T-cell (primary cell): ENCODE measurements at regions not wholly inside any gene's neighbourhood (a gene's known extent, or its start where the extent isn't known, plus 50 kb on each side); places are given as distances from the start of the nearest gene placed in this dataset.

ENCODE experiments used
- ATAC-seq, 4 experiments: fragments of 200-7000 bp in 3 of 4; fragments of 150-1000 bp in 1 of 4; cut with Tn5 transposase; replicated peaks in 1 of 4; 1 replicate in 3 of 4; 2 replicates in 1 of 4; pipeline ENCODE4 v1.10.0; 2021; ENCODE audit warnings: moderate library complexity in 3 of 4, mild to moderate bottlenecking in 2 of 4, moderate number of reproducible peaks in 1 of 4
- CTCF ChIA-PET, 2 donors: fragments of 300-600 bp; sonication (Branson Sonifier 250); formaldehyde crosslinking; loops; one replicate each; lab custom pipeline; 2022; ENCODE audit warnings: antibody characterized with exemption in 2 of 2; lab: Charles Lee
- POLR2A ChIA-PET, 2 donors: fragments of 300-600 bp; sonication (Branson Sonifier 250); formaldehyde crosslinking; loops; one replicate each; lab custom pipeline; 2022; ENCODE audit warnings: antibody characterized with exemption in 2 of 2; lab: Charles Lee
- DNase-seq, 35 experiments: peaks; one replicate each; pipeline versions ENCODE4 v3.0.0 to v3.0.0-alpha.2; 2013 to 2023
- H3K27ac ChIP-seq: one replicate; pipeline ENCODE4 v1.5.1; 2013; ENCODE audit warnings: low read length
- H3K27me3 ChIP-seq, 2 experiments: replicated peaks in 1 of 2; 1 replicate in 1 of 2; 2 replicates in 1 of 2; pipeline versions ENCODE4 v1.6.1 to v1.7.0; 2013; ENCODE audit warnings: low read length in 1 of 2, mixed read lengths in 1 of 2; ENCODE audit not compliant: control insufficient read depth in 2 of 2, insufficient read depth in 2 of 2; ENCODE audit errors: extremely low read depth in 1 of 2
- H3K36me3 ChIP-seq, 2 donors: 1 replicate in 1 of 2; 2 replicates in 1 of 2; pipeline versions ENCODE4 v1.6.1 to v1.7.0; 2013; ENCODE audit warnings: low read length in 1 of 2; ENCODE audit not compliant: control insufficient read depth in 2 of 2, insufficient read depth in 1 of 2; ENCODE audit errors: extremely low read depth in 1 of 2
- H3K4me1 ChIP-seq, 2 experiments: 1 replicate in 1 of 2; 2 replicates in 1 of 2; pipeline versions ENCODE4 v1.6.1 to v1.7.0; 2013; ENCODE audit warnings: low read length in 2 of 2, mixed read lengths in 1 of 2; ENCODE audit not compliant: insufficient read depth in 2 of 2, control insufficient read depth in 1 of 2; ENCODE audit errors: extremely low read depth in 1 of 2
- H3K4me3 ChIP-seq, 2 donors: 1 replicate in 1 of 2; 2 replicates in 1 of 2; pipeline versions ENCODE4 v1.5.1 to v1.7.0; 2013; ENCODE audit warnings: mild to moderate bottlenecking in 2 of 2, low read length in 1 of 2, moderate library complexity in 1 of 2; ENCODE audit not compliant: control insufficient read depth in 1 of 2; ENCODE audit errors: extremely low read depth in 1 of 2
- H3K9me3 ChIP-seq: 2 replicates; pipeline ENCODE4 v1.7.0; 2013
- H3K27ac Mint-ChIP-seq, 2 donors: one replicate each; pipeline ENCODE4 v1.8.0; 2020 to 2021; ENCODE audit warnings: mild to moderate bottlenecking in 2 of 2, mixed read lengths in 2 of 2
- H3K27me3 Mint-ChIP-seq, 2 donors: one replicate each; pipeline ENCODE4 v1.8.0; 2021 to 2022; ENCODE audit warnings: mixed read lengths in 2 of 2
- H3K36me3 Mint-ChIP-seq: one replicate; pipeline ENCODE4 v1.8.0; 2021; ENCODE audit warnings: mixed read lengths
- H3K4me1 Mint-ChIP-seq, 3 donors: one replicate each; pipeline ENCODE4 v1.8.0; 2020 to 2022; ENCODE audit warnings: mixed read lengths in 3 of 3, mild to moderate bottlenecking in 1 of 3
- H3K4me3 Mint-ChIP-seq, 3 donors: one replicate each; pipeline ENCODE4 v1.8.0; 2020 to 2022; ENCODE audit warnings: mild to moderate bottlenecking in 3 of 3, mixed read lengths in 3 of 3, moderate library complexity in 3 of 3
- H3K9me3 Mint-ChIP-seq, 3 donors: one replicate each; pipeline ENCODE4 v1.8.0; 2020 to 2022; ENCODE audit warnings: mixed read lengths in 3 of 3
- WGBS: methylation state at CpG from one replicate; pipeline ENCODE4 v1.1.5; 2013; ENCODE audit warnings: missing lambda C conversion rate; ENCODE audit not compliant: insufficient coverage; 5-methylcytosine and 5-hydroxymethylcytosine counted together

DNA sequence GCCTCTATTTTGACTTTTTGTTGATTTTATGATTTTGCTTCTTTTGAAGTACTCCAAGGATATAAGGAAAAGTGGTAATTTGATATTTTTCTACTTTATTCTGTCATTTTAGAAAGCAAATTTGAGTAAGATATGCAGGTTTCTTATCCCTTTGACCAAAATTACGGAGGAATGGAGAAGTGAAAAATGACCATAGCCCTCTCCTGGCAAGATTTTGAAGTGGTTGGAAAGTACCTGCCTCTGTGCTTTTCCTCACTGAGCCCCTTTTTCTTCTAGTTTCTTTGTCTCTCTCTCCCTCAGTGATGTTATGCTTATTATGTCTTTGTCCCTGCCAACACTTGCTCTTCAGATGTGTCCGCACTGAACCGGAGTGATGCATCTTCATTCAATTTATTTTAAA, 898.1 kb downstream of the EPHA4 start:
- POLR2A ChIA-PET: no interaction called here

GRCh38 chr2:220676695-220677094, 895.4 kb downstream of the EPHA4 start:
- H3K36me3 ChIP-seq: no peaks in the 10 kb centered on the region
- DNase-seq (no peak), ATAC-seq (no peak)
- no peaks in the 10 kb centered on the region for H3K4me1 Mint-ChIP-seq
- no peaks in the 10 kb centered on the region for H3K9me3 ChIP-seq
- no peaks in the 10 kb centered on the region for H3K36me3 Mint-ChIP-seq
- H3K4me3 ChIP-seq: no peak overlapping the region
- no peaks in the 10 kb centered on the region for H3K9me3 Mint-ChIP-seq
- H3K27ac ChIP-seq: no peak overlapping the region
- no peak overlapping the region for H3K4me3 Mint-ChIP-seq
- no peaks in the 10 kb centered on the region for H3K4me1 ChIP-seq
- no peaks in the 10 kb centered on the region for H3K27me3 ChIP-seq
- H3K27me3 Mint-ChIP-seq: peaks cover 8 to 9% of the 10 kb centered on the region in 2 donors
- H3K27ac Mint-ChIP-seq: no peak overlapping the region
- WGBS: no CpG with 5 or more reads among the region's 1 CpG
- POLR2A ChIA-PET: no interaction called here
- CTCF ChIA-PET: no interaction called here

More for the DNA sequence above, 898.1 kb downstream of the EPHA4 start:
- no peaks in the 10 kb centered on the region for H3K36me3 Mint-ChIP-seq
- Histone ChIP-seq H3K4me1 (no peaks in the 10 kb centered on the region), H3K4me3 (no peak overlapping the region), H3K36me3 (no peaks in the 10 kb centered on the region), H3K9me3 (no peaks in the 10 kb centered on the region), H3K27ac (no peak overlapping the region), H3K27me3 (no peaks in the 10 kb centered on the region)
- CTCF ChIA-PET: interaction anchor here in 1 of 2 donors (0.7 kb wide), 1 partner anchor 9 kb away, joined by 3 read pairs; no protein-coding TSS in a partner anchor
- no CpG with 5 or more reads among the region's 3 CpGs for WGBS
- no peak overlapping the region for H3K4me3 Mint-ChIP-seq
- ATAC-seq (no peak), DNase-seq (no peak)
- H3K9me3 Mint-ChIP-seq: no peaks in the 10 kb centered on the region
- H3K27ac Mint-ChIP-seq: no peak overlapping the region
- H3K27me3 Mint-ChIP-seq: peaks cover 3 to 5% of the 10 kb centered on the region in 2 donors
- H3K4me1 Mint-ChIP-seq: no peaks in the 10 kb centered on the region

GRCh38 chr2:220678943-220679342, 893.2 kb downstream of the EPHA4 start:
- no peaks in the 10 kb centered on the region for H3K4me1 ChIP-seq
- ATAC-seq: no peak
- H3K36me3 ChIP-seq: no peaks in the 10 kb centered on the region
- POLR2A ChIA-PET: no interaction called here
- no peak overlapping the region for H3K27ac ChIP-seq
- H3K4me3 ChIP-seq: no peak overlapping the region
- no peak overlapping the region for H3K4me3 Mint-ChIP-seq
- no peak overlapping the region for H3K27ac Mint-ChIP-seq
- no peaks in the 10 kb centered on the region for H3K36me3 Mint-ChIP-seq
- CTCF ChIA-PET: no interaction called here
- no peaks in the 10 kb centered on the region for H3K27me3 ChIP-seq
- H3K4me1 Mint-ChIP-seq: no peaks in the 10 kb centered on the region
- H3K9me3 Mint-ChIP-seq: no peaks in the 10 kb centered on the region
- H3K27me3 Mint-ChIP-seq: peaks cover 11 to 12% of the 10 kb centered on the region in 2 donors
- no peaks in the 10 kb centered on the region for H3K9me3 ChIP-seq
- DNase-seq: no peak

GRCh38 chr2:220682616-220683015, 889.5 kb downstream of the EPHA4 start:
- H3K27ac Mint-ChIP-seq: no peak overlapping the region
- CTCF ChIA-PET: interaction anchor here (0.6 to 0.7 kb wide), 3 partner anchors 8 to 537 kb away, joined by 3 read pairs; no protein-coding TSS in a partner anchor
- Histone ChIP-seq H3K36me3 (no peaks in the 10 kb centered on the region), H3K4me3 (no peak overlapping the region), H3K9me3 (no peaks in the 10 kb centered on the region), H3K4me1 (no peaks in the 10 kb centered on the region), H3K27ac (no peak overlapping the region), H3K27me3 (no peaks in the 10 kb centered on the region)
- POLR2A ChIA-PET: no interaction called here
- H3K27me3 Mint-ChIP-seq: peaks cover 19 to 24% of the 10 kb centered on the region in 2 donors
- no peaks in the 10 kb centered on the region for H3K4me1 Mint-ChIP-seq
- ATAC-seq: no peak
- DNase-seq: no peak
- no CpG with 5 or more reads among the region's 1 CpG for WGBS
- no peak overlapping the region for H3K4me3 Mint-ChIP-seq
- H3K36me3 Mint-ChIP-seq: no peaks in the 10 kb centered on the region
- H3K9me3 Mint-ChIP-seq: no peaks in the 10 kb centered on the region

GRCh38 chr2:220684099-220684498, 888.0 kb downstream of the EPHA4 start:
- H3K4me3 ChIP-seq: no peak overlapping the region
- H3K27ac ChIP-seq: no peak overlapping the region
- H3K4me1 ChIP-seq: no peaks in the 10 kb centered on the region
- H3K4me3 Mint-ChIP-seq: no peak overlapping the region
- ChIA-PET CTCF (no interaction called here), POLR2A (no interaction called here)
- ATAC-seq (no peak), DNase-seq (no peak)
- H3K9me3 ChIP-seq: no peaks in the 10 kb centered on the region
- peaks cover 19 to 24% of the 10 kb centered on the region in 2 donors for H3K27me3 Mint-ChIP-seq
- no peaks in the 10 kb centered on the region for H3K36me3 Mint-ChIP-seq
- H3K27me3 ChIP-seq: no peaks in the 10 kb centered on the region
- no peaks in the 10 kb centered on the region for H3K4me1 Mint-ChIP-seq
- H3K9me3 Mint-ChIP-seq: no peaks in the 10 kb centered on the region
- H3K27ac Mint-ChIP-seq: no peak overlapping the region
- H3K36me3 ChIP-seq: no peaks in the 10 kb centered on the region
- WGBS: 100% methylated on average over 1 of the region's 6 CpGs

DNA sequence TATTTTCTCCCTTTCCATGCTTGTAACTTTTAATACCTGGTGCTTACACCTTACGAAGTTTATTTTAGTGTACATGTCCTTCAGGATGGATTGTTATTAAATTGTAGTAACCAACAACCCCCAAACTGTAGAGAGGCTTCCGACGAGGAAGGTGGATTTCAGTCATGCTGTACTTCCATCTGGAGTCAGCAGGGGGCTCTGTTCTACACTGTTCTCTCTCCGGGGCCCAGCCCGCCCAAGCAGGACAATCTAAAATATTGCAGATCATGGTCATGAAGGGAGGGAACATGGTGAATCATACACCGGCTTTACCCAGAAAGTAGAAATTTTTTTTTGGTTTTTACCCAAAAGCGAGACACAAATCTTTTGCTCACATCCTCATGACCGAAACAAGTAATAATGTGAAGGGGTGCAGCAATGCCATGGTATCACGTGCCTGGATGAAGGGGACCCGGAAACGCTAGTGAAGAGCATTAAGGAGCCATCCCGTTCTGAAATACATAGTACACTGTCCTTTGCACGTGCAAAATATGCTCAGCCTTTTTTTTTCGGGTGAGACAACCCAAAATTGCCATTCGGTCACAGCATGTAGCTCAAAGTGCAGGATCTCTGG, 884.8 kb downstream of the EPHA4 start:
- ChIA-PET CTCF (interaction anchor here (0.7 to 2.4 kb wide), 2 partner anchors 886 to 926 kb away, joined by 3 to 9 read pairs; no protein-coding TSS in a partner anchor), POLR2A (no interaction called here)
- peak; percentile 4 to 70 (median 38) for DNase-seq
- H3K4me3 Mint-ChIP-seq: no peak overlapping the region
- peak; percentile 71 to 85 (median 76) for ATAC-seq
- H3K27me3 Mint-ChIP-seq: peaks cover 14 to 19% of the 10 kb centered on the region in 2 donors
- H3K4me3 ChIP-seq: no peak overlapping the region
- no peak overlapping the region for H3K27ac ChIP-seq
- no peaks in the 10 kb centered on the region for H3K27me3 ChIP-seq
- H3K9me3 ChIP-seq: no peaks in the 10 kb centered on the region
- no peaks in the 10 kb centered on the region for H3K4me1 Mint-ChIP-seq
- WGBS: 55% methylated on average over 10 of the region's 15 CpGs
- no peak overlapping the region for H3K27ac Mint-ChIP-seq
- H3K36me3 ChIP-seq: no peaks in the 10 kb centered on the region
- H3K9me3 Mint-ChIP-seq: no peaks in the 10 kb centered on the region
- no peaks in the 10 kb centered on the region for H3K36me3 Mint-ChIP-seq
- no peaks in the 10 kb centered on the region for H3K4me1 ChIP-seq
